ENCODE measurements at regions not wholly inside any gene's neighbourhood (a gene's known extent, or its start where the extent isn't known, plus 50 kb on each side); places are given as distances from the start of the nearest gene placed in this dataset.
"Not testable (repeated sequence)": the region's sequence is repeated elsewhere in the genome, so short reads cannot be mapped to it uniquely, and the experiment has no call there.

- no peak for FAIRE-seq
- DNase-seq (ENCODE audit: low spot score): no peak
These were observed 209.0 kb upstream of the KYNU start for GRCh38 chr2:142668420-142668819.

GRCh38 chr2:142665241-142665640 is 212.2 kb upstream of the KYNU start:
- no peak for FAIRE-seq
- no peak for DNase-seq (ENCODE audit: low spot score)

- DNase-seq (ENCODE audit: low spot score) (no peak), FAIRE-seq (no peak)
These were observed 226.9 kb upstream of the KYNU start for GRCh38 chr2:142650601-142651000.

GRCh38 chr2:142649581-142649980 is 227.9 kb upstream of the KYNU start:
- DNase-seq (ENCODE audit: low spot score): no peak
- no peak for FAIRE-seq

GRCh38 chr2:142642650-142643049 is 234.8 kb upstream of the KYNU start:
- no peak for DNase-seq (ENCODE audit: low spot score)
- FAIRE-seq: no peak

GRCh38 chr2:142629193-142629592 is 248.3 kb upstream of the KYNU start:
- DNase-seq (ENCODE audit: low spot score) (no peak), FAIRE-seq (no peak)

GRCh38 chr2:142621287-142621686 is 256.2 kb upstream of the KYNU start:
- DNase-seq (ENCODE audit: low spot score) (no peak), FAIRE-seq (no peak)

- FAIRE-seq: no peak
These were observed 260.0 kb upstream of the KYNU start for GRCh38 chr2:142617461-142617860.

GRCh38 chr2:142615876-142616275 is 261.6 kb upstream of the KYNU start:
- DNase-seq (ENCODE audit: low spot score) (no peak), FAIRE-seq (no peak)

More at GRCh38 chr2:142617461-142617860, 260.0 kb upstream of the KYNU start:
- DNase-seq (ENCODE audit: low spot score): no peak

GRCh38 chr2:142613193-142613592 is 264.3 kb upstream of the KYNU start:
- DNase-seq (ENCODE audit: low spot score); FAIRE-seq: not testable (repeated sequence)

- DNase-seq (ENCODE audit: low spot score) (no peak), FAIRE-seq (no peak)
These were observed 272.0 kb upstream of the KYNU start for GRCh38 chr2:142605421-142605820.

- no peak for DNase-seq (ENCODE audit: low spot score)
- FAIRE-seq: no peak
These were observed 273.7 kb upstream of the KYNU start for GRCh38 chr2:142603759-142604158.

- FAIRE-seq (no peak), DNase-seq (ENCODE audit: low spot score) (no peak)
These were observed 275.0 kb upstream of the KYNU start for GRCh38 chr2:142602418-142602989.

GRCh38 chr2:142601794-142602193 is 275.7 kb upstream of the KYNU start:
- no peak for FAIRE-seq
- no peak for DNase-seq (ENCODE audit: low spot score)

GRCh38 chr2:142599504-142599903 is 278.0 kb upstream of the KYNU start:
- DNase-seq (ENCODE audit: low spot score) (no peak), FAIRE-seq (no peak)

- FAIRE-seq (no peak), DNase-seq (ENCODE audit: low spot score) (no peak)
These were observed 278.6 kb upstream of the KYNU start for GRCh38 chr2:142598846-142599245.

- no peak for DNase-seq (ENCODE audit: low spot score)
- FAIRE-seq: no peak
These were observed 281.0 kb upstream of the KYNU start for GRCh38 chr2:142596334-142597088.

GRCh38 chr2:142594935-142595334 is 282.5 kb upstream of the KYNU start:
- DNase-seq (ENCODE audit: low spot score): no peak
- FAIRE-seq: no peak

GRCh38 chr2:142592171-142592570 is 285.3 kb upstream of the KYNU start:
- FAIRE-seq (no peak), DNase-seq (ENCODE audit: low spot score) (no peak)

- FAIRE-seq (no peak), DNase-seq (ENCODE audit: low spot score) (no peak)
These were observed 286.0 kb upstream of the KYNU start for GRCh38 chr2:142591420-142591819.

- DNase-seq (ENCODE audit: low spot score) (no peak), FAIRE-seq (no peak)
These were observed 289.2 kb upstream of the KYNU start for GRCh38 chr2:142588269-142588668.

GRCh38 chr2:142586693-142587580 is 290.5 kb upstream of the KYNU start:
- no peak for FAIRE-seq
- no peak for DNase-seq (ENCODE audit: low spot score)
